K562 (cell line): ENCODE measurements at regions not wholly inside any gene's neighbourhood (a gene's known extent, or its start where the extent isn't known, plus 50 kb on each side); places are given as distances from the start of the nearest gene placed in this dataset.

Experiments used
- ATAC-seq: fragments of 200-7000 bp; cut with Tn5 transposase; 3 replicates; pipeline ENCODE4 v1.9.1; 2020; ENCODE audit warnings: moderate library complexity
- BruUV-seq: library from RNA; stranded (reverse); fragments of 400-500 nt; replicated peaks from 2 replicates; lab custom pipeline; 2021; lab: Mats Ljungman, UMichigan
- CTCF ChIA-PET: fragments of 300-600 bp; formaldehyde crosslinking; extraction: SDS; loops from one replicate; lab custom pipeline; 2021; ENCODE audit warnings: low intra/inter-chr PET ratio; lab: Yijun Ruan, JAX
- POLR2A ChIA-PET: fragments of 300-600, 350-650 bp; sonication (Branson Sonifier 250); formaldehyde crosslinking; extraction: SDS; loops from one replicate; lab custom pipeline; 2021; ENCODE audit warnings: antibody characterized with exemption, inconsistent platforms; lab: Yijun Ruan, JAX
- DNase-seq, 4 experiments: peaks; one replicate each; pipeline versions ENCODE4 v3.0.0 to v3.0.0-alpha.2; 2011 to 2018; ENCODE audit warnings: low spot score in 3 of 4, mixed read lengths in 3 of 4; ENCODE audit errors: extremely low read depth in 1 of 4
- FAIRE-seq: peaks from 2 replicates; lab custom pipeline; 2011; peaks lifted over from hg19 to GRCh38; lab: Jason Lieb, UNC
- H2AFZ ChIP-seq: 2 replicates; pipeline ENCODE4 v1.6.0; 2011; ENCODE audit warnings: low read depth, low read length, control low read depth, inconsistent platforms
- H3K27ac ChIP-seq: fragments of 200-600 bp; 3 replicates; pipeline ENCODE4 v1.8.0; 2011; ENCODE audit warnings: low read depth, mild to moderate bottlenecking, control low read depth, inconsistent platforms, low read length, moderate library complexity, mixed read lengths; ENCODE audit errors: extremely low read depth
- H3K27me3 ChIP-seq, 2 experiments: fragments of 300-600 bp in 1 of 2; 2 replicates in 1 of 2; 3 replicates in 1 of 2; pipeline versions ENCODE4 v1.6.0 to v1.8.0; 2011; ENCODE audit warnings: inconsistent platforms in 2 of 2, low read length in 2 of 2, mild to moderate bottlenecking in 1 of 2, mixed read lengths in 1 of 2, moderate library complexity in 1 of 2; ENCODE audit not compliant: control insufficient read depth in 2 of 2, insufficient read depth in 2 of 2
- H3K36me3 ChIP-seq: fragments of 300-600 bp; 3 replicates; pipeline ENCODE4 v1.8.0; 2011; ENCODE audit warnings: mild to moderate bottlenecking, low read length, inconsistent platforms; ENCODE audit not compliant: control insufficient read depth, insufficient read depth
- H3K4me1 ChIP-seq, 2 experiments: fragments of 200-600 bp in 1 of 2; replicated peaks in 1 of 2; 2 replicates in 1 of 2; 3 replicates in 1 of 2; pipeline versions ENCODE4 v1.5.1 to v1.8.0; 2011; ENCODE audit warnings: inconsistent platforms in 2 of 2, low read length in 2 of 2, mild to moderate bottlenecking in 1 of 2, mixed read lengths in 1 of 2, moderate library complexity in 1 of 2; ENCODE audit not compliant: control insufficient read depth in 2 of 2, insufficient read depth in 2 of 2
- H3K4me2 ChIP-seq: 2 replicates; pipeline ENCODE4 v1.6.1; 2011; ENCODE audit warnings: low read length, control low read depth, inconsistent platforms, mixed read lengths; ENCODE audit not compliant: insufficient read depth
- H3K4me3 ChIP-seq: fragments of 200-600 bp; sonication (generic), shearing (Covaris generic); 2 replicates; pipeline ENCODE4 v1.5.1; 2016; ENCODE audit warnings: control low read depth, inconsistent platforms
- H3K79me2 ChIP-seq: fragments of 200-600 bp; 3 replicates; pipeline ENCODE4 v1.8.0; 2011; ENCODE audit warnings: low read length, inconsistent platforms; ENCODE audit not compliant: control insufficient read depth, insufficient read depth
- H3K9ac ChIP-seq, 2 experiments: 2 replicates each; pipeline versions ENCODE4 v1.6.0 to v1.6.1; 2011; ENCODE audit warnings: low read depth in 2 of 2, low read length in 2 of 2, control low read depth in 1 of 2, inconsistent platforms in 1 of 2, mild to moderate bottlenecking in 1 of 2, mixed read lengths in 1 of 2; ENCODE audit not compliant: insufficient read depth in 1 of 2
- H3K9me1 ChIP-seq: one replicate; pipeline ENCODE4 v1.6.0; 2011; ENCODE audit warnings: inconsistent platforms, mild to moderate bottlenecking, low read length, moderate library complexity; ENCODE audit not compliant: control insufficient read depth, insufficient read depth
- H3K9me3 ChIP-seq: replicated peaks from 2 replicates; pipeline ENCODE4 v1.5.1; 2011; ENCODE audit warnings: low read depth, low read length, inconsistent platforms; ENCODE audit not compliant: control insufficient read depth, insufficient read depth
- H4K20me1 ChIP-seq: replicated peaks from 2 replicates; pipeline ENCODE4 v1.6.1; 2011; ENCODE audit warnings: low read length, inconsistent platforms, mixed read lengths; ENCODE audit not compliant: control insufficient read depth, insufficient read depth
- MAX ChIP-seq: sonication (generic); formaldehyde crosslinking; IDR thresholded peaks from 2 replicates; pipeline ENCODE4 v1.9.0; 2022; ENCODE audit warnings: mild to moderate bottlenecking, missing genetic modification reagents
- MCM2 ChIP-seq: fragments of 450-650 bp; IDR thresholded peaks from 2 replicates; pipeline ENCODE4 v1.6.1; 2017; ENCODE audit warnings: low read depth, mild to moderate bottlenecking
- POLR2AphosphoS2 ChIP-seq: IDR thresholded peaks from 2 replicates; pipeline ENCODE4 v1.6.1; 2012; ENCODE audit warnings: low read length, improper control_type of control experiment
- RBM25 ChIP-seq: fragments of 200-400 bp; formaldehyde crosslinking; IDR thresholded peaks from 2 replicates; pipeline ENCODE4 v1.6.1; 2018; ENCODE audit warnings: low read length, low read depth, moderate library complexity; ENCODE audit not compliant: severe bottlenecking
- SMC3 ChIP-seq: conservative IDR thresholded peaks from 2 replicates; pipeline ENCODE4 v1.6.1; 2011; ENCODE audit warnings: low read depth, low read length, improper control_type of control experiment; ENCODE audit not compliant: insufficient read depth
- SUPT5H ChIP-seq: fragments of 450-650 bp; IDR thresholded peaks from 2 replicates; pipeline ENCODE4 v1.6.1; 2016
- TBP ChIP-seq: optimal IDR thresholded peaks from 2 replicates; pipeline ENCODE3; 2011; ENCODE audit warnings: low read depth, low read length, improper control_type of control experiment
- ZFP36 ChIP-seq: fragments of 150-350 bp; IDR thresholded peaks from 2 replicates; pipeline ENCODE4 v1.6.1; 2018; ENCODE audit warnings: low read length, low read depth; ENCODE audit not compliant: partially characterized antibody
- ZNF311 ChIP-seq: fragments of 250-450 bp; sonication (Bioruptor Pico); IDR thresholded peaks from 2 replicates; pipeline ENCODE4 v1.4.0; 2020; ENCODE audit warnings: mild to moderate bottlenecking, moderate library complexity
- WGBS: fragments of 100-300 bp; shearing (Covaris generic); methylation state at CpG from one replicate; pipeline ENCODE4 v1.1.6; 2016; ENCODE audit warnings: low coverage, mixed read lengths; ENCODE audit not compliant: insufficient coverage; ENCODE audit errors: missing lambda C conversion rate; 5-methylcytosine and 5-hydroxymethylcytosine counted together
- in situ Hi-C: fragments of 300-500 bp; cut with MboI; formaldehyde crosslinking; loops from 4 replicates; pipeline ENCODE4 v1.15.0; 2018; ENCODE audit warnings: inconsistent platforms, mixed read lengths
- intact Hi-C: fragments of 100-400 bp; cut with micrococcal nuclease; formaldehyde crosslinking; loops from 2 replicates; pipeline ENCODE4 v1.14.2; 2022

DNA sequence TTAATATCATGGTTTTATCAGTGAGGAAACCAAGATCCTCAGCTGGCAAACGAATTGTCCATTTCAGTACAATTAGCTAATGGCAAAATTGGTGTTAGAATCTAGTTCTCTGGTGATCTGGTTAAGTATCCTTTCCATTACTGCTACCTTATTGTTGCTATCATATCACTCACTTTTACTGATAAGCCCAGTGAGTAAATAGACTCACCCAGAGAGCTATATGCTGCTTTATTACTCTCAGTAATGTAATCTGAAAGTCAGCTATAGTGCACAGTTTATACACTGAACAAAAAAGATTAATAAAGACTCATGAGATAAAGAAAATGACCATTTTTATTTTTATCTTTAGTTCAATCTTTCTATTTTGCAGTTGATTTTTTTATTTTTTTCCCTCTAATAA lies 95.0 kb downstream of the DMAC1 start:
- Histone ChIP-seq H3K27ac (no peak overlapping the region), H4K20me1 (no peaks in the 10 kb centered on the region), H3K9me3 (no peaks in the 10 kb centered on the region), H2AFZ (no peak overlapping the region), H3K4me3 (no peak overlapping the region), H3K9ac (no peak overlapping the region), H3K9me1 (no peaks in the 10 kb centered on the region), H3K36me3 (no peaks in the 10 kb centered on the region), H3K79me2 (no peaks in the 10 kb centered on the region), H3K4me1 (no peaks in the 10 kb centered on the region), H3K27me3 (no peaks in the 10 kb centered on the region), H3K4me2 (no peak overlapping the region)
- ChIA-PET POLR2A (no interaction called here), CTCF (no interaction called here)
- TF ChIP-seq TBP (no peak), MCM2 (no peak), POLR2AphosphoS2 (no peak), SUPT5H (no peak)
- WGBS, result 0% methylated on average over 1 of the region's 1 CpG
- DNase-seq (no peak), FAIRE-seq (no peak), ATAC-seq (no peak)
- in situ Hi-C loops, result no loop called here
- BruUV-seq, result no TSS peak
- intact Hi-C loops, result no loop called here

GRCh38 chr9:7691909-7692308 lies 107.7 kb downstream of the DMAC1 start:
- H3K9me3 ChIP-seq, result no peaks in the 10 kb centered on the region
- no peak for FAIRE-seq
- no TSS peak for BruUV-seq
- ATAC-seq, result no peak
- WGBS, result no CpG with 5 or more reads among the region's 2 CpGs
- no peak for DNase-seq
- no peak overlapping the region for H3K27ac ChIP-seq
- H3K4me2 ChIP-seq, result no peak overlapping the region
- H3K4me3 ChIP-seq, result no peak overlapping the region
- in situ Hi-C loops (no loop called here), intact Hi-C loops (no loop called here)
- H3K79me2 ChIP-seq, result no peaks in the 10 kb centered on the region
- POLR2A ChIA-PET, result no interaction called here
- no peaks in the 10 kb centered on the region for H4K20me1 ChIP-seq
- H3K9ac ChIP-seq, result no peak overlapping the region
- CTCF ChIA-PET, result no interaction called here
- H3K4me1 ChIP-seq, result no peaks in the 10 kb centered on the region
- H3K9me1 ChIP-seq, result no peaks in the 10 kb centered on the region
- TF ChIP-seq SMC3, result no peak
- TF ChIP-seq MAX (CRISPR knock-in tag), result no peak
- no peak for TF ChIP-seq ZFP36
- no peak for TF ChIP-seq RBM25
- no peak for TF ChIP-seq ZNF311 (CRISPR knock-in tag)
- no peaks in the 10 kb centered on the region for H3K36me3 ChIP-seq
- H3K27me3 ChIP-seq, result no peaks in the 10 kb centered on the region
- H2AFZ ChIP-seq, result no peak overlapping the region
